Kasumi-1 (cell line): ENCODE measurements at regions not wholly inside any gene's neighbourhood (a gene's known extent, or its start where the extent isn't known, plus 50 kb on each side); places are given as distances from the start of the nearest gene placed in this dataset.
"Not testable (repeated sequence)": the region's sequence is repeated elsewhere in the genome, so short reads cannot be mapped to it uniquely, and the experiment has no call there.

Experiments
- DNase-seq, 2 experiments: peaks; one replicate each; lab custom pipeline; 2025; lab: John Stamatoyannopoulos, UW

DNA sequence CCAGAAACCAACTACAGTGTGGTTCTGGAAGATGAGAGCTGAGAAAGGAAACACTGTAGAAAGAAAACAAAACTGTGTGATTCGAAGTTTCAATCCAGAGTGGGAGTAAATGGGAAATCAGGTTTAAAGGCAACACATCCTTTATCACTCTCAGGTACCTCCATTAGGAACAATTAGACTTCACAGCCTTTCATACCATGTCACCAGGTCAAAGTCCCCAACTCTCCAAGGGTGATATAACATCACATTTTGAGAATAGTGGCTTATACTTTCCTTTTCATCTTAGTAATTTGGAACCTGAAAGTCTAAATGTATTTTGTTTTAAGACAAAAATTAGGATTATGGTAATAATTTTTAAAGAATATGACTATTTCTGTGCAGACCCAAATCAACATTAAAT is 194.9 kb upstream of the WWC1 start:
- DNase-seq, result no peak

DNA sequence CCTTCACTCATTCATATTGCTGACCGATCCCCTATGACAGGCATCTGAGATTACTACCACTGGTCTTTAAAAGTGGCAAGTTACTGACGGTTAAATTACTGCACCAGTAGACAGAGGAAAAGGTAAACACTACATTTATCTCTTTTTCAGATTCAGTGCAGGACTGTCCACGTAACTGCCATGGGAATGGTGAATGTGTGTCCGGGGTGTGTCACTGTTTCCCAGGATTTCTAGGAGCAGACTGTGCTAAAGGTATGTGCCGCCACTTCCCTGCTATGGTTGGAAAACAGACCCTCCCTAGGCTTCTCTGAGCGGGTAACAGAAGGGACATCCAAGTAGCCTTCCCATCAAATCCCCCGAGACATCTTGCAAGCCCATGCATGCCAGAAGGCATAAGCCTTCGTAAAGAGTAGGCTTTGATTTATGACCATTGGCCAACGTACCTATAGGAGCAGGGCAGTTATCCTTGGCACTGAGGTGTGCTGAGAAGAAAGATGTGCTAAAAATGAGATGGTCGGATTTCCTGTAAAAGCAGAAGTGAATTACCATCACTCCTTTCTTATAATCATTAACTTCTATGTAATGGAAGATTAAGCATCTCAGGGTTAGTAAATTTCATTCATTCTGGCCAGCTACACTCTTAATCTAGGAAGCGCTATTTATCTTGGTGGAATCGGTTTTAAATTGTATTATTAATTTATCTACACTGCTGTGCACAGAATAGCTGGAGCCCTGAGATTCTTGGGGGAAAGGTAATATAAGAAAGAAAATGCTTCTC is 193.4 kb upstream of the WWC1 start:
- DNase-seq, result no peak

DNA sequence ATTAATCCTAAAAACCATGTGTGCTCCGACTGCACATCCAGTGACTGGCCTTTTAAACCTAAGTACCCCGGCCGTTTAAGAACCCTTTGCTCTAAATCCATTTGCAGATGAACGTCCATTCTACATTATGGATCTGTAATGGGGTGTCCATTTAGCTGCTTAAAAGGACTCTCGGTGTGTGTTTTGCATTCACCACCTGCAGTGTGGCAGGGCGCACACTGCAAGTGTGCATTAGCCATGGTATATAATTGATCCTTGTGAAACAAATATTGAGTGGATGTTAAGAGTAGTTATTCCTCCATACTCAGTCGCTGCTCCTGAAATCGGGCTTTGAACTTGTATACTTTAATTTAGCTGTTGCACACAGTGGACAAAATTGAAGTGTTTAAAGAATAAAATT is 190.1 kb upstream of the WWC1 start:
- DNase-seq, result no peak

GRCh38 chr5:168103018-168103417 is 188.4 kb upstream of the WWC1 start:
- not testable (repeated sequence) for DNase-seq

DNA sequence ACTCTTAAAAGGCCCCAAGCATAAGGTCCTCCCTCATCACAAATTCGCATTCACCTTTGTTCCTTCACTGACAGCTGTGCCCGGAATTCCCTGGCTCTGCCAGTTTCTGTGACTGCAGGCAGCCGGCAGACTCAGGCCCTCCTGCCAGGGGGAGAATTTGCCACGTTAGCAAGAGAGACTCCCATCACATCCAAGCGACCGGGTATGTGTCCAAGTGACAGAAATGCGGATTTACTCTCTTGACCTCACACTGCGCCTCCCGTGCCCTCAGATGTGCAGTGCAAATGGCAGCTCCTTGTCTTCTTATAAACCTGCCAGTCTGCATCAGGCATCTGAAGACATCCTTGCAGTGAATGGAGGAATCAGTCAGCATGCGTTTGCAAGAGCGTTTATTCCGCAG is 187.1 kb upstream of the WWC1 start:
- no peak for DNase-seq

DNA sequence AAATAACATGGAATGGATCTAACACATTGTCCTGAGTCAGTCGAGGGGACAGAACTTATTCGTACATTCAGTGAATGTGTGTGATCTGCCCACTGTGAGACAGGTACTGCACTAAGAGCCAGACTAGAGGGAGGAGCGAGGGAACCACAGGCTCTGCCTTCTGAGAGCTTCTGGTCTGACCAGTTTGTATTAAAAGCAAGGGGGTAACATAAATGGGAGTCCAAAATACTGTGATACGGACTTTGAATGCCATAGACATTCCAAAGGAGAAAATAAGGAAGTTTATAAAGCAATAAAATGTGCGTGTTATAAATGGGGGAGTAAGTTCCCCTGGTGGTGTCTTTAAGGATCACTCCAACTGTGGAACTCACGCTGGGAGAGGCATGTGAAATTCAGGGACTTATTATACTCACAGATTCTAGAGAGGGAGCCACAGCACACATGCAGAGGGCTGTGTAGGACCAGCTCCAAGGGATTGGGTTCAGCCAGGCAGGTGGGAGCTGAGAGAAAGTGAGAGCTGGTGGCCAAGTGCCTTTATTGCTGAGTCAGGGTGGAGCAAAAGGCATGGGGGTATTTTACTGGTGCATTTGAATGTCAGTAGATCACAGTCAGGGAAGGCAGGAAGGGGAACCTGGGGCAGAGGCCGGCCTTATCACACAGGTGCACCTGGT is 186.5 kb upstream of the WWC1 start:
- no peak for DNase-seq

GRCh38 chr5:168106008-168106761 is 185.3 kb upstream of the WWC1 start:
- no peak for DNase-seq

- DNase-seq, result no peak
Measured at GRCh38 chr5:168109441-168109840, 182.0 kb upstream of the WWC1 start.

GRCh38 chr5:168110384-168110783 is 181.1 kb upstream of the WWC1 start:
- no peak for DNase-seq

DNA sequence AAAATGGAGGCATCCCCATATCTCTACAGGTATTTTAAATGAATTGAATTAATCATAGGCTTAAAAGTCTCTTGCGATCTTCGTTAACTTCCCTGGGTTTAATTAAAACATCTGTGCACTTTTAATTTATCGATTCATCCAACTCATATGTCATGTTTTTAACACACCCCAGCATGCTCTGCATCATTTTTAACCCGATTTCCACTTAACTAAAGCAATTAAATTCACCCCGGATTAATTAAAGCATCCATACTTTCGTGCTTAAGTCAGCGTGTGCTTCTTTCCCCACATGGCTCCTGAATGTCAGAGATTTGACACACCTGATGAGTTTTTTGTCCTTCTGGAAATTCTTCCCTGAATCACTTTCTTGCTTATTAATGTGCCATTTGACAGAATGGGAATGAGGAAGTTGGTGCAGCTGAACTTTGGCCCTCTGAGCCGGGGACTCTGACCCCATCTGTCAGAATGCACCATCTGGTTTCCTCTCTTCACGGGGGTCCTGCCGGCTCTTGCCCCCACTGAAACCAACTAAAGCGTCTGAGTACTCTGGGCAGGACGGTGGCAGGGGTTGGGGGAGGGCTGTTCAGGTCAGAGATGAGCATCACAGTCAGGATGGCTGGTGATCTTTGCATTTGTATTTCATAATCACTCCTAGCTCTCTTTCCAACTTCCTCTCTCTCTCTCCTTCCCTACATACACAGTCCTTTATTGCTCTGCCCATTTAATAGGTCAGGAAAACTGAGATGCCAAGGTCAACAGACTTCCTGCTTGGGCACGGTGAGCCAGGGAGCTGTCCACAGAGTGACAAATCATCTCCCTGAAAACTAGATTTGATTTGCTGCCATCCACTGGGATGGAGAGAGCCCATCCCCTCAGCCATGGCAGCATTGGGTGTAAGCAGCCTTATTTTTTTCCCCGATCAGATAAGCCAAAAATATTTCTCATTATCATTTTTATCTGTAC is 180.3 kb upstream of the WWC1 start:
- DNase-seq, result no peak

- DNase-seq, result peak; percentile 65 to 75
Measured at GRCh38 chr5:168114444-168115017, 176.9 kb upstream of the WWC1 start.

GRCh38 chr5:168117469-168117868 is 174.0 kb upstream of the WWC1 start:
- no peak for DNase-seq

DNA sequence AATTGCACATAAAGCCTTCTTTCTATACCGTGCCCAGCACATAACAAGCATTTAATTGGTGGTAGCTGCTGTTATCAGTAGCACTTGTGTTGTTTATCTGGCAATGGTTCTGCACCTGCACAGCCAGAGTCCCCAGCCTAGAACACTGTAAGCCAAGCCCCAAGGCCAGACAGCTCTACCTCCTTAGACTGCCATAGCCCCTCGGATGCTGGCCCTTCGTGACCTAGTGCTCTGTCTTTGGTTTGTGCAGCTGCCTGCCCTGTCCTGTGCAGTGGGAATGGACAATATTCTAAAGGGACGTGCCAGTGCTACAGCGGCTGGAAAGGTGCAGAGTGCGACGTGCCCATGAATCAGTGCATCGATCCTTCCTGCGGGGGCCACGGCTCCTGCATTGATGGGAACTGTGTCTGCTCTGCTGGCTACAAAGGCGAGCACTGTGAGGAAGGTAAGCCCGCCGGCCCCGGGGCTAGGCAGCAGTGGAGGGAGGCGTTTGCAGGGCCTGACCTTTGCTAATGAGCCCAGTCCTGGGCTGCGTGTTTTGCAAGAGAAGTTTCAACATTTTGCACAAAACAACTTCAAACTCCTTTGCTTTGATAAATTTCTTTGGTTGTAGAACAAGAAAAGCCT is 173.3 kb upstream of the WWC1 start:
- DNase-seq, result no peak

DNA sequence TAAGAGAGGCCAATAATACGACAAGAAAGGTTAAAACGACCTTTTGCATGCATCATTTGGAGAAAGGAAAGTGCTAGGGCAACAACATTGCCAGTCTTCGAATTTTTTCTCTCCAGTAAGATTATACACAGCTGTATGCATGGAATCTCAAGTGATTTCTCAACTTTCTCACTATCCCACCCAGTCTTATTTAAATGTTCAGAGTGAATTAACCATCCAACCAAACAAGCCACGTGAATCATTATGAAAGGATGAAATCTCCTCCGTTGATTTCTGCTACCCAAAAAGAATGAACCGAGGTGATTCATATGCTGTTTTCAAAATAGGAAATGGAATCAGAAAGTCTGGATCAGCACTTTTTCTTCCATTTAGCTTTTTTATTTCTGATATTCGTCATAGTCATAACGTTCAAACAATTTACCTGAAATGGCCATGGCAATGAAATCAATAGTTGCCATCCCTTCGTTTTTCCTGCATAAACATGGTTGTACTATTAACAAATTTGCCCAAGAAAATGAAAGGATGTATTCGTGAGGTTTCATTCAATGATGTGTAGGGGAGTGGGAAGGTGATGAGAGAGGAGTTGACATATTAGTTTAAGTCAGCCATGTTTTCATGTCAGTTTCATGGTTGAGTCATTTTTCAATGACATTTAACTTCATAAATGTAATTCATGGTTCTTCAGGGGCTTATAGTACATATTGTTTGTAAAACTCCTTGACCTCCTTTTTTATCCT is 170.9 kb upstream of the WWC1 start:
- DNase-seq, result no peak

- DNase-seq, result no peak
Measured at GRCh38 chr5:168121138-168121494, 170.3 kb upstream of the WWC1 start.

- DNase-seq, result no peak
Measured at GRCh38 chr5:168123631-168124528, 167.6 kb upstream of the WWC1 start.

- DNase-seq, result no peak
Measured at GRCh38 chr5:168125445-168126199, 165.8 kb upstream of the WWC1 start.

- no peak for DNase-seq
Measured at GRCh38 chr5:168126606-168127005, 164.8 kb upstream of the WWC1 start.

DNA sequence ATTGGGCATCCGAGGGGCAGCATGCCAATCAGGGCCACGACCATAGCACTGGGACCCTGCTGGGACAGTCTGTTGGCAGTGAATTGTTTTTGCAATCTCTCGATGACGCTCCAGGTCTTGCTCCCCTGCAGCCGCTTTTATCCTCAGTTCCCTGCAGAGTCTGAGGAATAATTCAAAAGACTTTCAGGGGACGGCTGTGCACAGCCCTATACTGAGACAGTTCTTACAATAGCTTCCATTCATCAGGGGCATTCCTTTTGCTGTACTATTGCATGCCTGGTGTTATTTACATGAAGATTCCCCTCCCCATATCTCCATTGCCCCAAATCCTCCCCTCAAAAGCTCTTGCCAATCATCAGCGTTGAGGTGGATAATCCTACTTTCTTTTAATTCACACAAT is 163.3 kb upstream of the WWC1 start:
- no peak for DNase-seq
